GM18909 (cell line): ENCODE measurements at regions not wholly inside any gene's neighbourhood (a gene's known extent, or its start where the extent isn't known, plus 50 kb on each side); places are given as distances from the start of the nearest gene placed in this dataset.

Source experiments
- ATAC-seq: cut with Tn5 transposase; IDR thresholded peaks from one replicate; pipeline ENCODE4 v1.9.1; 2021; ENCODE audit warnings: mild to moderate bottlenecking; ENCODE audit not compliant: unreplicated experiment, poor library complexity

DNA sequence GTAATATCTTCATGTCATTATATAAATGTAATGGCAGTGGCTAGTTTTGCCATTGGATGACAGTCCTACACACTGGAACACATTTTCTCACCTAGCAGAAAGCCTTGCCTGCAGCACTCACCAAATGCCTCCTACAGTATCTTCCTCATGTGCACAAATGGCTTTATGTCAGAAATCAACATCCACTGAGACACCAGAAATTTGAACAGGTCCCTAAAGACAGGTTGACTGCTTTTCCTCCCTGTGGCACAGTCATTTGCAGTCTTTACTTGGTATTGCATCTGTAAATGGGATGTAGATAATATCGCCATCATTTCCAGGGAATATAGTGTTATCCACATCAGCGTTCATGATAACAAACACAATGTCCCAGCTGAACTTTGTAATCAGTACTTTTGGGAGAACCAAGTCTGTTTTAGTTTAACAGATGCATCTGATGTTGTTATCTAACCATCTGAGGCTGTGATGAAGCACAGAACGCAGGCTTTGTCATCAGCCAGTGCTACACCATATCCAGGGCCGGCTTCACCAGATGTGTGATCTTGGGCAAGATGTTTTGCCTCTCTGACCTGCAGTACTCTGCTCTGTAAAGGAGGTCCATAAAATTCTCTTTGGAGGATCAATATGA lies 83.9 kb upstream of the TAS2R1 start:
- ATAC-seq: no peak

- no peak for ATAC-seq
These were observed 83.2 kb upstream of the TAS2R1 start for GRCh38 chr5:9713356-9713755.

DNA sequence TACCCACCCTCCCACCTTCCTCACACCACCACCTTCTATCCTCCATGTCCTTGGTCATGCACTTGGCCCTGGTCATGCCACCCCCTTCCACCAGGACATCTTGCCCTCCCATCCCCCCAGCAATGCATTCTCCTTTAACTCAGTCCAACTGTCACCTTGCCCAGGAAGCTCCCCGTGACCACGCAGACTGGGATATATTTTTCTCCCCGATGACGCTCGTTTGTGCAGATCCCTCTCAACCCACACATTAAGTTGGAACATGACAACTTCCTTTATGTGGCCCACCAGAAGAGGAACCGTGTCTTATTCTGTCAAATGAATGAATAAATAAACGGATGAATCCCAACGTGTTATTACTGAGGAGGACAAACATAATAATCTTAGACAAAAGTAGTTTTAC lies 82.8 kb upstream of the TAS2R1 start:
- ATAC-seq: no peak

DNA sequence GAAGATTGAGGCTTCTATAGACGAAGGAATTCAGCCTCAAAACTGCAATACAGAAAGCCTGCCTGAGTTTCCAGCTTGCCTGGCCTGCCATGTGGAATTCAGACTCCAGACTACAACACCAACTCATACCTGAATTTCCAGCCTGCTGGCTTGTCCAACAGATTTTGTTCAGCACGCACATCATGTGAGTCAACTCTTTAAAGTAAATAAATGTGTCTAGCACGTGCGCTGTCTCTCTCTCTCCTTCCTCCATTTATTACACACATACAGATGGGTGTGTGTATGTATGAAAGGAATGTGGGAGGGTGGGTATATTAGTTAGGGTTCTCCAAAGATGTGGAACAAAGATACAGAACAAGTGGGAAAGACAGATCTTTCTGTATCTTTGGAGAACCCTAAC lies 82.4 kb upstream of the TAS2R1 start:
- ATAC-seq: no peak

GRCh38 chr5:9710069-9710468 lies 79.9 kb upstream of the TAS2R1 start:
- no peak for ATAC-seq

GRCh38 chr5:9707732-9708462 lies 77.7 kb upstream of the TAS2R1 start:
- no peak for ATAC-seq

DNA sequence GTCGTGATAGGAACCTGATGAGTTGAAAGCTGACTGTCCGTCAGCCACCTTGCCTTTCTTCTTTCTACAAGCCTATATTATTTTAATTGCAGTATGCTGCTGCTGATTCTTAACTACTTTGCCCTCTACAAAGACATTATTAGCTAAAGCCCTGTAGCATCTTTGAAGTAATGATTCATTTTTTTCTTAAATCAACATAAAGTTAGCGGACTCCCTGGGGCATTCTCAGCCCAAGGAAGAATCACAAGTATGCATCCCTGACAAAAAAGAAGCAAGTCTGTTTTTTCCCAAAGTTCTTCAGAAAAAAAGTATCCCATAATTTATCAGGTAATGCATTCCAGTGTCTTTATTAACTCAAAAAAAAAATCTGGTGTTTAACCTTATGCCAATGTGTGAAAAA lies 69.5 kb upstream of the TAS2R1 start:
- ATAC-seq: no peak

- no peak for ATAC-seq
These were observed 68.7 kb upstream of the TAS2R1 start for GRCh38 chr5:9698841-9699240.

- ATAC-seq: no peak
These were observed 68.1 kb upstream of the TAS2R1 start for GRCh38 chr5:9698125-9698826.

- no peak for ATAC-seq
These were observed 62.4 kb upstream of the TAS2R1 start for GRCh38 chr5:9692576-9692975.

DNA sequence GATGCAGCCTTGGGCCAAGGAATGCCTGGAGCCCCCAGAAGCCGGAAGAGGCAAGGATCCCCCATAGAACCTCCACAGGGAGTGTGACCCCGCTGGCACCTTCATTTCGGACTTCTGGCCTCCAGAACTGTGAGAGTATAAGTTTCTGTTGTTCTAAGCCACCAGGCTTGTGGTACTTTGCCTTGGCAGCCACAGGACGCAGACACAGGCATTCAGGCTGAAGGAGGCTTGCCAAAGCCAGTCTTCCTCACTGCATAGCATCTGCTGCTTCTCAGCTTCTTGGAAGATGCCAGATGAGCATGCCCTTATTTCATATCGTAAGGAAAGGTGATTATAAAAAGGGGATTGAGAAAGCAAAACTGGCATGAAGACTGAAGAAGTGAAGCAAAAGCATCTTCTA lies 61.1 kb upstream of the TAS2R1 start:
- ATAC-seq: no peak

DNA sequence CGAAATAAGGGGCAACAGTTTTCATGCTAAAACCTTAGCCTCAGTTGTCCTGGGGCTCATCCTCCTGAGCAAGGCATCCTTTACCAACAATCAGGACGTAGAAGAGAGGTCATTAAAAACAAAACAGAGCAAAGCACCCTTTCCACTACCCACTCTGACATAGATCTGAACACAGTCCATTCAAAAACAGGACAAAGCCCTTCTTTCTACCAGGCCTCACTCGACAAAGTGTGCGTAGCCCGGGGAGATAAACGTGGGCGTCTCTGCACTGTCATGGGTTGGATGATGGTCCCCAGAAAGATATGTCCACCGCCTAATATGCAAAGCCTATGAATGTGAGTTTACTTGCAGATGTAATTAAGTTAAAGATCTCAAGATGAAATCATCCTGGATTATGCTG lies 60.6 kb upstream of the TAS2R1 start:
- no peak for ATAC-seq

DNA sequence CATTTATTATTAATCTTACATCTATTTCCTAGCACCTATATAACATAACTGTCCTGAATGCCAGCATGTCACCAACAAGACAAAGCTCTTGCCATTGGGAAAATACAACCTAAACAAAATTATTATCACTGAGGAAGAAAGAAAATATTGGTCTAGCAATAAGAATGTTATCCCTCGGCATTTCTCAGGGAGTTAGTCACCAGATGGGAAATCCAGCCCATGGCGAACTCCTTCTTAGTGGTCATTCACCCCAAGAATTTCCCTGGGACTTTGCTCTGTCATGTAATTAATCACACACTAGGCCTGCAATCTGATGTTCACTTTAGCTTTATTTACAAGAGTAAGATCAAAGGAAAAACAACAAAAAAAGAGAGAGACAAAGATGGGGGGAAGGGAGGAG lies 56.1 kb upstream of the TAS2R1 start:
- no peak for ATAC-seq

DNA sequence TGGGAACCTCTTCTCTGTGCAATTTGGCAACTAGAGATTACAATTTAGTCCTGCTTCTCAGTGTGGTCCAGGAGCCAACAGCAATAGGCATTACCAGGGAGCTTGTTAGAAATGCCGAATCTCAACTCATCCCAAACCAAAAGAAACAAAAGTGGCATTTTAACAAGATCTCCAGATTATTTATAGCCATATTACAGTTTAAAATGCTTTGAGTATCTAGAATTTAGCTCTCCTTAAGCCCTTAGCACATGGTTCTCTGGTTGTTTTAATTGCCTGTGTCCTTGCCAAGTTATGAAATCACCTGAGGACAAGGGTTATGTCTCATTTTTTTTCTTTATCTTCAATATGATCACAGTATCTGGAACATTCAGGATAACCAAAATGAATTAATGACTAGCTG lies 51.6 kb upstream of the TAS2R1 start:
- no peak for ATAC-seq
